HepG2 (cell line): ENCODE measurements at regions not wholly inside any gene's neighbourhood (a gene's known extent, or its start where the extent isn't known, plus 50 kb on each side); places are given as distances from the start of the nearest gene placed in this dataset.

ENCODE experiments used
- GABPA ChIP-seq, 2 experiments: IDR thresholded peaks; 2 replicates each; pipeline ENCODE4 v1.6.1; 2011 to 2016; ENCODE audit warnings: low read depth in 2 of 2, low read length in 1 of 2, missing biosample characterization in 1 of 2, missing genetic modification characterization in 1 of 2
- NRL ChIP-seq: sonication (generic); formaldehyde crosslinking; IDR thresholded peaks from 2 replicates; pipeline ENCODE4 v1.5.0; 2020; ENCODE audit warnings: missing genetic modification reagents, mild to moderate bottlenecking, moderate library complexity, borderline replicate concordance
- PAXIP1 ChIP-seq: sonication (generic); formaldehyde crosslinking; conservative IDR thresholded peaks from 2 replicates; pipeline ENCODE4 v1.4.0; 2020; ENCODE audit warnings: mild to moderate bottlenecking, missing genetic modification reagents, moderate library complexity
- POLR2A ChIP-seq, 2 experiments: IDR thresholded peaks; 2 replicates each; pipeline ENCODE4 v1.6.1; 2011; ENCODE audit warnings: low read depth in 2 of 2, low read length in 2 of 2, mild to moderate bottlenecking in 1 of 2, moderate library complexity in 1 of 2; ENCODE audit not compliant: insufficient read depth in 1 of 2
- RBAK ChIP-seq: sonication (generic); formaldehyde crosslinking; IDR thresholded peaks from 2 replicates; pipeline ENCODE4 v1.5.1; 2020; ENCODE audit warnings: mild to moderate bottlenecking, missing genetic modification reagents
- RFX1 ChIP-seq: fragments of 450-650 bp; IDR thresholded peaks from 2 replicates; pipeline ENCODE4 v1.6.1; 2017
- TFAP4 ChIP-seq: sonication (generic); IDR thresholded peaks from 2 replicates; pipeline ENCODE4 v1.6.1; 2016; ENCODE audit warnings: low read depth, borderline replicate concordance
- ZFX ChIP-seq: sonication (generic); formaldehyde crosslinking; IDR thresholded peaks from 2 replicates; pipeline ENCODE4 v1.4.0; 2020; ENCODE audit warnings: mild to moderate bottlenecking, low read depth, missing genetic modification reagents, moderate library complexity
- ZFY ChIP-seq: sonication (generic); formaldehyde crosslinking; IDR thresholded peaks from 2 replicates; pipeline ENCODE4 v1.4.0; 2020; ENCODE audit warnings: missing genetic modification reagents
- ZKSCAN1 ChIP-seq: fragments of 150-350 bp; IDR thresholded peaks from 2 replicates; pipeline ENCODE4 v1.6.1; 2014; ENCODE audit warnings: low read length
- ZNF12 ChIP-seq: sonication (generic); formaldehyde crosslinking; IDR thresholded peaks from 2 replicates; pipeline ENCODE4 v1.5.0; 2020; ENCODE audit warnings: missing genetic modification reagents
- ZNF792 ChIP-seq: IDR thresholded peaks from 2 replicates; pipeline ENCODE4 v1.6.1; 2016
- TF ChIP-seq, protein P1 (sequence below): sonication (generic); formaldehyde crosslinking; IDR thresholded peaks from 2 replicates; pipeline ENCODE4 v1.4.0; 2020; ENCODE audit warnings: missing genetic modification reagents, mild to moderate bottlenecking, borderline replicate concordance
- TF ChIP-seq, protein P2 (sequence below): sonication (generic); formaldehyde crosslinking; IDR thresholded peaks from 2 replicates; pipeline ENCODE4 v1.5.1; 2020; ENCODE audit warnings: mild to moderate bottlenecking, missing genetic modification reagents, moderate library complexity
- TF ChIP-seq, protein P3 (sequence below), 2 experiments: sonication (generic) in 1 of 2; formaldehyde crosslinking in 1 of 2; IDR thresholded peaks; 2 replicates each; pipeline versions ENCODE4 v1.4.0 to v1.6.1; 2018 to 2020; ENCODE audit warnings: missing genetic modification reagents in 2 of 2, borderline replicate concordance in 1 of 2, low read depth in 1 of 2, mild to moderate bottlenecking in 1 of 2, missing biosample characterization in 1 of 2

- TF ChIP-seq, protein P1, sequence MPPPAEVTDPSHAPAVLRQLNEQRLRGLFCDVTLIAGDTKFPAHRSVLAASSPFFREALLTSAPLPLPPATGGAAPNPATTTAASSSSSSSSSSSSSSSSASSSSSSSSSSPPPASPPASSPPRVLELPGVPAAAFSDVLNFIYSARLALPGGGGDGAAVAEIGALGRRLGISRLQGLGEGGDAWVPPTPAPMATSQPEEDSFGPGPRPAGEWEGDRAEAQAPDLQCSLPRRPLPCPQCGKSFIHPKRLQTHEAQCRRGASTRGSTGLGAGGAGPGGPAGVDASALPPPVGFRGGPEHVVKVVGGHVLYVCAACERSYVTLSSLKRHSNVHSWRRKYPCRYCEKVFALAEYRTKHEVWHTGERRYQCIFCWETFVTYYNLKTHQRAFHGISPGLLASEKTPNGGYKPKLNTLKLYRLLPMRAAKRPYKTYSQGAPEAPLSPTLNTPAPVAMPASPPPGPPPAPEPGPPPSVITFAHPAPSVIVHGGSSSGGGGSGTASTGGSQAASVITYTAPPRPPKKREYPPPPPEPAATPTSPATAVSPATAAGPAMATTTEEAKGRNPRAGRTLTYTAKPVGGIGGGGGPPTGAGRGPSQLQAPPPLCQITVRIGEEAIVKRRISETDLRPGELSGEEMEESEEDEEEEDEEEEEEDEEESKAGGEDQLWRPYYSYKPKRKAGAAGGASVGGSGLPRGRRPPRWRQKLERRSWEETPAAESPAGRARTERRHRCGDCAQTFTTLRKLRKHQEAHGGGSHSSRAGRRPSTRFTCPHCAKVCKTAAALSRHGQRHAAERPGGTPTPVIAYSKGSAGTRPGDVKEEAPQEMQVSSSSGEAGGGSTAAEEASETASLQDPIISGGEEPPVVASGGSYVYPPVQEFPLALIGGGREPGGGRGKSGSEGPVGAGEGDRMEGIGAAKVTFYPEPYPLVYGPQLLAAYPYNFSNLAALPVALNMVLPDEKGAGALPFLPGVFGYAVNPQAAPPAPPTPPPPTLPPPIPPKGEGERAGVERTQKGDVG (CRISPR knock-in tag), result peak; percentile 72; the same call in 1 of the 2 replicates
- TF ChIP-seq, protein P2, sequence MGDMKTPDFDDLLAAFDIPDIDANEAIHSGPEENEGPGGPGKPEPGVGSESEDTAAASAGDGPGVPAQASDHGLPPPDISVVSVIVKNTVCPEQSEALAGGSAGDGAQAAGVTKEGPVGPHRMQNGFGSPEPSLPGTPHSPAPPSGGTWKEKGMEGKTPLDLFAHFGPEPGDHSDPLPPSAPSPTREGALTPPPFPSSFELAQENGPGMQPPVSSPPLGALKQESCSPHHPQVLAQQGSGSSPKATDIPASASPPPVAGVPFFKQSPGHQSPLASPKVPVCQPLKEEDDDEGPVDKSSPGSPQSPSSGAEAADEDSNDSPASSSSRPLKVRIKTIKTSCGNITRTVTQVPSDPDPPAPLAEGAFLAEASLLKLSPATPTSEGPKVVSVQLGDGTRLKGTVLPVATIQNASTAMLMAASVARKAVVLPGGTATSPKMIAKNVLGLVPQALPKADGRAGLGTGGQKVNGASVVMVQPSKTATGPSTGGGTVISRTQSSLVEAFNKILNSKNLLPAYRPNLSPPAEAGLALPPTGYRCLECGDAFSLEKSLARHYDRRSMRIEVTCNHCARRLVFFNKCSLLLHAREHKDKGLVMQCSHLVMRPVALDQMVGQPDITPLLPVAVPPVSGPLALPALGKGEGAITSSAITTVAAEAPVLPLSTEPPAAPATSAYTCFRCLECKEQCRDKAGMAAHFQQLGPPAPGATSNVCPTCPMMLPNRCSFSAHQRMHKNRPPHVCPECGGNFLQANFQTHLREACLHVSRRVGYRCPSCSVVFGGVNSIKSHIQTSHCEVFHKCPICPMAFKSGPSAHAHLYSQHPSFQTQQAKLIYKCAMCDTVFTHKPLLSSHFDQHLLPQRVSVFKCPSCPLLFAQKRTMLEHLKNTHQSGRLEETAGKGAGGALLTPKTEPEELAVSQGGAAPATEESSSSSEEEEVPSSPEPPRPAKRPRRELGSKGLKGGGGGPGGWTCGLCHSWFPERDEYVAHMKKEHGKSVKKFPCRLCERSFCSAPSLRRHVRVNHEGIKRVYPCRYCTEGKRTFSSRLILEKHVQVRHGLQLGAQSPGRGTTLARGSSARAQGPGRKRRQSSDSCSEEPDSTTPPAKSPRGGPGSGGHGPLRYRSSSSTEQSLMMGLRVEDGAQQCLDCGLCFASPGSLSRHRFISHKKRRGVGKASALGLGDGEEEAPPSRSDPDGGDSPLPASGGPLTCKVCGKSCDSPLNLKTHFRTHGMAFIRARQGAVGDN (CRISPR knock-in tag), result peak; percentile 98
- TF ChIP-seq TFAP4, result peak; percentile 64; the same call in 1 of the 2 replicates
- peak; percentile 96 for TF ChIP-seq ZFY (CRISPR knock-in tag)
- TF ChIP-seq ZKSCAN1, result no peak
- TF ChIP-seq ZNF12 (CRISPR knock-in tag), result 0 out of 2 replicates have a peak, but pooled peaks have one; percentile 19
- TF ChIP-seq GABPA (IDR thresholded peaks at IDR 0.05; ENCODE audit: low read depth, low read length), result no peak
- no peak for TF ChIP-seq GABPA (CRISPR knock-in tag; IDR thresholded peaks at IDR 0.05; ENCODE audit: low read depth)
- TF ChIP-seq, protein P3, sequence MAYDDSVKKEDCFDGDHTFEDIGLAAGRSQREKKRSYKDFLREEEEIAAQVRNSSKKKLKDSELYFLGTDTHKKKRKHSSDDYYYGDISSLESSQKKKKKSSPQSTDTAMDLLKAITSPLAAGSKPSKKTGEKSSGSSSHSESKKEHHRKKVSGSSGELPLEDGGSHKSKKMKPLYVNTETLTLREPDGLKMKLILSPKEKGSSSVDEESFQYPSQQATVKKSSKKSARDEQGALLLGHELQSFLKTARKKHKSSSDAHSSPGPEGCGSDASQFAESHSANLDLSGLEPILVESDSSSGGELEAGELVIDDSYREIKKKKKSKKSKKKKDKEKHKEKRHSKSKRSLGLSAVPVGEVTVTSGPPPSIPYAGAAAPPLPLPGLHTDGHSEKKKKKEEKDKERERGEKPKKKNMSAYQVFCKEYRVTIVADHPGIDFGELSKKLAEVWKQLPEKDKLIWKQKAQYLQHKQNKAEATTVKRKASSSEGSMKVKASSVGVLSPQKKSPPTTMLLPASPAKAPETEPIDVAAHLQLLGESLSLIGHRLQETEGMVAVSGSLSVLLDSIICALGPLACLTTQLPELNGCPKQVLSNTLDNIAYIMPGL (CRISPR knock-in tag; IDR thresholded peaks at IDR 0.05; ENCODE audit: borderline replicate concordance in 1 of 2, low read depth in 1 of 2), result peak; percentile 26 to 73; a peak in 2 of 4 replicates
- peak; percentile 99 for TF ChIP-seq ZFX
- no peak for TF ChIP-seq RBAK (CRISPR knock-in tag)
- peak; percentile 94 for TF ChIP-seq PAXIP1 (CRISPR knock-in tag)
- no peak for TF ChIP-seq POLR2A (IDR thresholded peaks at IDR 0.05; ENCODE audit: insufficient read depth in 1 of 2, low read depth in 2 of 2, low read length in 2 of 2)
- TF ChIP-seq RFX1, result no peak
- TF ChIP-seq NRL (CRISPR knock-in tag), result no peak
- TF ChIP-seq ZNF792 (CRISPR knock-in tag), result no peak
These were observed 74.3 kb downstream of the RFLNA start (continued) for GRCh38 chr12:124369055-124369826.
